Upper lobe of left lung (tissue), 6 donors: ENCODE measurements at regions not wholly inside any gene's neighbourhood (a gene's known extent, or its start where the extent isn't known, plus 50 kb on each side); places are given as distances from the start of the nearest gene placed in this dataset.

Source experiments
- ATAC-seq, 2 donors: fragments of 200-7000 bp; cut with Tn5 transposase; one replicate each; pipeline ENCODE4 v1.9.1; 2022; ENCODE audit warnings: mild to moderate bottlenecking in 2 of 2, moderate library complexity in 2 of 2; ENCODE audit not compliant: low FRiP score in 2 of 2
- DNase-seq, 2 donors: peaks; one replicate each; pipeline ENCODE4 v3.0.0-alpha.2; 2019 to 2020
- H3K27ac ChIP-seq, 4 donors: fragments of 200-600 bp; sonication (generic); one replicate each; pipeline ENCODE4 v1.5.1; 2016 to 2019
- H3K27me3 ChIP-seq, 4 donors: fragments of 200-600 bp; sonication (generic); one replicate each; pipeline ENCODE4 v1.5.1; 2017 to 2019
- H3K36me3 ChIP-seq, 4 donors: fragments of 200-600 bp; sonication (generic); one replicate each; pipeline ENCODE4 v1.5.1; 2016 to 2019
- H3K4me1 ChIP-seq, 4 donors: fragments of 200-600 bp; sonication (generic); one replicate each; pipeline ENCODE4 v1.5.1; 2018 to 2019
- H3K4me3 ChIP-seq, 4 donors: fragments of 200-600 bp; sonication (generic); one replicate each; pipeline ENCODE4 v1.5.1; 2017 to 2019; ENCODE audit warnings: mild to moderate bottlenecking in 2 of 4, moderate library complexity in 1 of 4
- H3K9me3 ChIP-seq, 4 donors: fragments of 200-600 bp; sonication (generic); one replicate each; pipeline ENCODE4 v1.5.1; 2018 to 2019
- EP300 ChIP-seq, 4 donors: sonication (generic); formaldehyde crosslinking; IDR thresholded peaks; one replicate each; pipeline ENCODE4 v1.5.1; 2017; ENCODE audit warnings: antibody characterized with exemption in 4 of 4, control low read depth in 2 of 4
- POLR2A ChIP-seq, 4 donors: fragments of 450-650 bp; IDR thresholded peaks; one replicate each; pipeline ENCODE4 v1.5.1; 2016 to 2017; ENCODE audit warnings: antibody characterized with exemption in 4 of 4, mild to moderate bottlenecking in 2 of 4
- POLR2AphosphoS5 ChIP-seq, 2 donors: sonication (generic); formaldehyde crosslinking; IDR thresholded peaks; one replicate each; pipeline ENCODE4 v1.5.1; 2017; ENCODE audit warnings: antibody characterized with exemption in 2 of 2
- WGBS, 2 donors: methylation state at CpG; one replicate each; pipeline ENCODE4 v1.1.5; 2017 to 2018; 5-methylcytosine and 5-hydroxymethylcytosine counted together
- TF ChIP-seq, protein P1 (sequence below), 6 experiments: fragments of 450-650 bp in 4 of 6; fragments of 200-600 bp in 2 of 6; sonication (generic) in 2 of 6; IDR thresholded peaks; one replicate each; pipeline ENCODE4 v1.5.1; 2016 to 2019; ENCODE audit warnings: antibody characterized with exemption in 6 of 6
- donor health status: DM: no; HTN: no; CAD: no; lungs with moderate emphysema.
- donor health status: DM: no; HTN: yes; CAD: no; lungs with severe emphysema.

GRCh38 chr4:174586651-174587050 is 64.4 kb upstream of the HPGD start:
- ATAC-seq (no peak), DNase-seq (peak in 1 of 2 donors; percentile 66)
- Histone ChIP-seq H3K4me1 (peaks cover 3 to 18% (median 9%) of the 10 kb centered on the region in 4 donors), H3K9me3 (no peaks in the 10 kb centered on the region), H3K36me3 (no peaks in the 10 kb centered on the region), H3K27me3 (no peaks in the 10 kb centered on the region), H3K27ac (no peak overlapping the region), H3K4me3 (no peak overlapping the region)
- TF ChIP-seq, protein P1, sequence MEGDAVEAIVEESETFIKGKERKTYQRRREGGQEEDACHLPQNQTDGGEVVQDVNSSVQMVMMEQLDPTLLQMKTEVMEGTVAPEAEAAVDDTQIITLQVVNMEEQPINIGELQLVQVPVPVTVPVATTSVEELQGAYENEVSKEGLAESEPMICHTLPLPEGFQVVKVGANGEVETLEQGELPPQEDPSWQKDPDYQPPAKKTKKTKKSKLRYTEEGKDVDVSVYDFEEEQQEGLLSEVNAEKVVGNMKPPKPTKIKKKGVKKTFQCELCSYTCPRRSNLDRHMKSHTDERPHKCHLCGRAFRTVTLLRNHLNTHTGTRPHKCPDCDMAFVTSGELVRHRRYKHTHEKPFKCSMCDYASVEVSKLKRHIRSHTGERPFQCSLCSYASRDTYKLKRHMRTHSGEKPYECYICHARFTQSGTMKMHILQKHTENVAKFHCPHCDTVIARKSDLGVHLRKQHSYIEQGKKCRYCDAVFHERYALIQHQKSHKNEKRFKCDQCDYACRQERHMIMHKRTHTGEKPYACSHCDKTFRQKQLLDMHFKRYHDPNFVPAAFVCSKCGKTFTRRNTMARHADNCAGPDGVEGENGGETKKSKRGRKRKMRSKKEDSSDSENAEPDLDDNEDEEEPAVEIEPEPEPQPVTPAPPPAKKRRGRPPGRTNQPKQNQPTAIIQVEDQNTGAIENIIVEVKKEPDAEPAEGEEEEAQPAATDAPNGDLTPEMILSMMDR (IDR thresholded peaks at IDR 0.05) = no peak
- TF ChIP-seq POLR2A (IDR thresholded peaks at IDR 0.05) (no peak), POLR2AphosphoS5 (IDR thresholded peaks at IDR 0.05) (no peak), EP300 (IDR thresholded peaks at IDR 0.05) (no peak)
- 94 to 96% methylated on average over 21 of the region's 21 CpGs for WGBS, 2 donors

- Histone ChIP-seq H3K36me3 (no peaks in the 10 kb centered on the region), H3K9me3 (no peaks in the 10 kb centered on the region), H3K4me3 (no peak overlapping the region), H3K4me1 (peaks cover 0 to 10% (median 6%) of the 10 kb centered on the region in 4 donors), H3K27ac (no peak overlapping the region), H3K27me3 (no peaks in the 10 kb centered on the region)
- no peak for DNase-seq
- TF ChIP-seq POLR2A (IDR thresholded peaks at IDR 0.05) (no peak), EP300 (IDR thresholded peaks at IDR 0.05) (no peak)
- TF ChIP-seq, protein P1 (IDR thresholded peaks at IDR 0.05) = no peak
- ATAC-seq = no peak
- 73 to 87% methylated on average over 3 of the region's 3 CpGs for WGBS, 2 donors
Measured at GRCh38 chr4:174583056-174583455, 60.8 kb upstream of the HPGD start.

DNA sequence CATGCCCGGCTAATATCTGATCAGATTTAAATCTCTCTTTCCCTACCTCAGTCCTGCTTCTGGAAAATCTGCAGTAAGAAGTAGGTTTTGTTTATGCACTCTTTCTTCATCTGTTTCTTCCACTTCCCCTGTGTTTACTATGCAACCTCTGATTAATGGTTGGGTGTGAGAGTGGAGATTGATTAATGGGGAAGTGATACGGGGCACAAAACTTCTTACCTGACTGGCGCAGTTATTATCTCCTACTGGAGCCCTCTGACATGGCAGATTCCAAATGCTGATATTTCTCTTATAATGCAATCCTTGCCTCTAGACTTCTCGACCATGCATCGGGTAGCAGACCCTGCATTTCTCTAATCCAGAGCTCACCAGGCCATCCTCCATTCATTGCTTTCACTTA is 60.2 kb upstream of the HPGD start:
- no peaks in the 10 kb centered on the region for H3K9me3 ChIP-seq
- no peak overlapping the region for H3K27ac ChIP-seq
- 69 to 83% methylated on average over 5 of the region's 5 CpGs for WGBS, 2 donors
- H3K4me3 ChIP-seq = no peak overlapping the region
- no peaks in the 10 kb centered on the region for H3K36me3 ChIP-seq
- H3K27me3 ChIP-seq = no peaks in the 10 kb centered on the region
- H3K4me1 ChIP-seq = peaks cover 0 to 10% (median 6%) of the 10 kb centered on the region in 4 donors
- DNase-seq (no peak), ATAC-seq (no peak)
- TF ChIP-seq POLR2AphosphoS5 (IDR thresholded peaks at IDR 0.05) (no peak), EP300 (IDR thresholded peaks at IDR 0.05) (no peak), POLR2A (IDR thresholded peaks at IDR 0.05) (no peak)
- TF ChIP-seq, protein P1 (IDR thresholded peaks at IDR 0.05) = no peak

DNA sequence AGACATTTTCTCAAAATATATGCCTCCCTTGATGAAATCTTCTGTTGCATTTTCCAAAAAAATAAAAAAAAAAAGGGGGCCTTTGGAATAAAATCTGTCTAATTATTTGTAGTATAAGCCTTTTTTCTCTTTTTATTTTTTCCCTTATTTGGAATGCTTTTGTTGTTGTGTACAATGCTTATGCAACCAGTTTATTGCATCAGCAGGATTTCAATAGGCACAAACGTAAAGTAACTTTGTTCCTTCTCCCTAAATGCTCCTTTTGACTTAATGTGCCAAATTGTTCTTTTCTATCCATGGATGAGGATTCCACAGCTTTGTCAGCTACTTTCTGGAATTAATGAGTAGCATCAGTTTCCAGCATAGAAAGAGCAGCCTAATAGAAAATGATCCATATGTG is 59.6 kb upstream of the HPGD start:
- DNase-seq (no peak), ATAC-seq (no peak)
- Histone ChIP-seq H3K9me3 (no peaks in the 10 kb centered on the region), H3K4me3 (no peak overlapping the region), H3K27ac (peak overlapping the region in 1 of 4 donors; percentile 44), H3K4me1 (peaks cover 0 to 10% (median 6%) of the 10 kb centered on the region in 4 donors), H3K27me3 (no peaks in the 10 kb centered on the region), H3K36me3 (no peaks in the 10 kb centered on the region)
- TF ChIP-seq, protein P1 (IDR thresholded peaks at IDR 0.05) = no peak
- TF ChIP-seq POLR2A (IDR thresholded peaks at IDR 0.05) = no peak
- no peak for TF ChIP-seq POLR2AphosphoS5 (IDR thresholded peaks at IDR 0.05)
- TF ChIP-seq EP300 (IDR thresholded peaks at IDR 0.05) = no peak
- WGBS, 2 donors = 58 to 70% methylated on average over 1 of the region's 1 CpG

DNA sequence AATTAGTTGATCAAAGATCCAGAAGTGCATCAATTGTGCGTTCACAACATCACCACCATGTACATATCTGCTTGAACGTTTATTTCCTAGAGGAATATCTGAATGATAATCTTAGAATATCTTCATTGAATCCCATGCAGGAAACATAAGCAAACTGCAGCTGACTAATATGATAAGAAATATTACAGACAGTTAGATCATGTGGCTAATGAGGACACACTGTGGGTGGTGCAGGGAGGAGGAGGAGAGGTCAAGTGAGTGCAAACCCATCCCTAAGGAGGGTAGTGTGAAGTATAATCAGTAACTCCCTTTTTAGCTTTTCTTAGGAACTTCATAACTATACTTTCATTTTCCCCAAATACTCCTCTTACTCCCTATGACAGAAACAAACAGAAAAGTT is 58.3 kb upstream of the HPGD start:
- Histone ChIP-seq H3K36me3 (no peaks in the 10 kb centered on the region), H3K4me3 (no peak overlapping the region), H3K9me3 (no peaks in the 10 kb centered on the region), H3K27me3 (no peaks in the 10 kb centered on the region), H3K4me1 (peaks cover 0 to 10% (median 6%) of the 10 kb centered on the region in 4 donors), H3K27ac (peak overlapping the region in 2 of 4 donors; percentile 6 to 31)
- WGBS, 2 donors = 48 to 58% methylated on average over 2 of the region's 2 CpGs
- peak in 1 of 2 donors; percentile 23 for DNase-seq
- TF ChIP-seq, protein P1 (IDR thresholded peaks at IDR 0.05) = no peak
- TF ChIP-seq EP300 (IDR thresholded peaks at IDR 0.05) = peak in 2 of 4 donors; percentile 58 to 62
- no peak for TF ChIP-seq POLR2A (IDR thresholded peaks at IDR 0.05)
- peak in 1 of 2 donors; percentile 31 for TF ChIP-seq POLR2AphosphoS5 (IDR thresholded peaks at IDR 0.05)
- ATAC-seq = peak in 1 of 2 donors; percentile 91
